ENCODE measurements at regions not wholly inside any gene's neighbourhood (a gene's known extent, or its start where the extent isn't known, plus 50 kb on each side); places are given as distances from the start of the nearest gene placed in this dataset.

- TF ChIP-seq, protein P1, sequence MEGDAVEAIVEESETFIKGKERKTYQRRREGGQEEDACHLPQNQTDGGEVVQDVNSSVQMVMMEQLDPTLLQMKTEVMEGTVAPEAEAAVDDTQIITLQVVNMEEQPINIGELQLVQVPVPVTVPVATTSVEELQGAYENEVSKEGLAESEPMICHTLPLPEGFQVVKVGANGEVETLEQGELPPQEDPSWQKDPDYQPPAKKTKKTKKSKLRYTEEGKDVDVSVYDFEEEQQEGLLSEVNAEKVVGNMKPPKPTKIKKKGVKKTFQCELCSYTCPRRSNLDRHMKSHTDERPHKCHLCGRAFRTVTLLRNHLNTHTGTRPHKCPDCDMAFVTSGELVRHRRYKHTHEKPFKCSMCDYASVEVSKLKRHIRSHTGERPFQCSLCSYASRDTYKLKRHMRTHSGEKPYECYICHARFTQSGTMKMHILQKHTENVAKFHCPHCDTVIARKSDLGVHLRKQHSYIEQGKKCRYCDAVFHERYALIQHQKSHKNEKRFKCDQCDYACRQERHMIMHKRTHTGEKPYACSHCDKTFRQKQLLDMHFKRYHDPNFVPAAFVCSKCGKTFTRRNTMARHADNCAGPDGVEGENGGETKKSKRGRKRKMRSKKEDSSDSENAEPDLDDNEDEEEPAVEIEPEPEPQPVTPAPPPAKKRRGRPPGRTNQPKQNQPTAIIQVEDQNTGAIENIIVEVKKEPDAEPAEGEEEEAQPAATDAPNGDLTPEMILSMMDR (IDR thresholded peaks at IDR 0.05; ENCODE audit: insufficient read depth, low read length, poor library complexity, severe bottlenecking) = no peak
- TF ChIP-seq EZH2phosphoT487 (conservative IDR thresholded peaks at IDR 0.05; ENCODE audit: low read length) = no peak
Measured at GRCh38 chr6:106730718-106731117, 101.3 kb downstream of the QRSL1 start.

Data from SU-DHL-6 (cell line).